Tibial nerve (tissue), 4 donors: ENCODE measurements at regions not wholly inside any gene's neighbourhood (a gene's known extent, or its start where the extent isn't known, plus 50 kb on each side); places are given as distances from the start of the nearest gene placed in this dataset.

Experiments used
- EP300 ChIP-seq, 2 donors: sonication (generic); formaldehyde crosslinking; IDR thresholded peaks; one replicate each; pipeline ENCODE4 v1.6.1; 2017; ENCODE audit warnings: antibody characterized with exemption in 2 of 2, mild to moderate bottlenecking in 1 of 2
- POLR2A ChIP-seq, 2 donors: fragments of 450-650 bp; IDR thresholded peaks; one replicate each; pipeline ENCODE4 v1.6.1; 2017; ENCODE audit warnings: antibody characterized with exemption in 2 of 2, mild to moderate bottlenecking in 2 of 2, moderate library complexity in 2 of 2
- TF ChIP-seq, protein P1 (sequence below), 5 experiments: fragments of 200-600 bp in 3 of 5; fragments of 450-650 bp in 2 of 5; sonication (generic) in 3 of 5; IDR thresholded peaks; one replicate each; pipeline ENCODE4 v1.5.1; 2016 to 2019; ENCODE audit warnings: antibody characterized with exemption in 5 of 5, mild to moderate bottlenecking in 3 of 5, moderate library complexity in 2 of 5

DNA sequence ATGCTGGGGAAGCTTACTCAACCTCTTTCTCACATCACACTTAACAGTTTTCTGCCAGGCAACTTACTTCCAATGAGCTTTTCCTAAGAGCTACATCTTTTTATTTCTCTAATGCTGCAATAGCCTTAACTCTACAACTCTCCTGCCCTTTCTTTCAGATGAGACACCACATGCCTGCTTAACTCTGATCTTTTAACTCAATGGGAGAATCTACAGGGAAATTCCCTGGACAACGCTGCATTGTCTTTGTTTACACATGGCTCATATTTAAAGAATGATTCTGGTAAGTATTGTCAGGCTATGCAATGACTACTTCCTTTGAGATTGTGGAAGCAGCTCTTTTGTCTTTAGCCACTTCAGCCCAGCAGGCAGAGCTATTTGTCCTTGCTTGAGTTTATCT is 353.1 kb upstream of the BCHE start:
- TF ChIP-seq POLR2A (IDR thresholded peaks at IDR 0.05): no peak
- TF ChIP-seq, protein P1, sequence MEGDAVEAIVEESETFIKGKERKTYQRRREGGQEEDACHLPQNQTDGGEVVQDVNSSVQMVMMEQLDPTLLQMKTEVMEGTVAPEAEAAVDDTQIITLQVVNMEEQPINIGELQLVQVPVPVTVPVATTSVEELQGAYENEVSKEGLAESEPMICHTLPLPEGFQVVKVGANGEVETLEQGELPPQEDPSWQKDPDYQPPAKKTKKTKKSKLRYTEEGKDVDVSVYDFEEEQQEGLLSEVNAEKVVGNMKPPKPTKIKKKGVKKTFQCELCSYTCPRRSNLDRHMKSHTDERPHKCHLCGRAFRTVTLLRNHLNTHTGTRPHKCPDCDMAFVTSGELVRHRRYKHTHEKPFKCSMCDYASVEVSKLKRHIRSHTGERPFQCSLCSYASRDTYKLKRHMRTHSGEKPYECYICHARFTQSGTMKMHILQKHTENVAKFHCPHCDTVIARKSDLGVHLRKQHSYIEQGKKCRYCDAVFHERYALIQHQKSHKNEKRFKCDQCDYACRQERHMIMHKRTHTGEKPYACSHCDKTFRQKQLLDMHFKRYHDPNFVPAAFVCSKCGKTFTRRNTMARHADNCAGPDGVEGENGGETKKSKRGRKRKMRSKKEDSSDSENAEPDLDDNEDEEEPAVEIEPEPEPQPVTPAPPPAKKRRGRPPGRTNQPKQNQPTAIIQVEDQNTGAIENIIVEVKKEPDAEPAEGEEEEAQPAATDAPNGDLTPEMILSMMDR (IDR thresholded peaks at IDR 0.05): no peak
- no peak for TF ChIP-seq EP300 (IDR thresholded peaks at IDR 0.05)
